NCI-H146 treated with DMSO at 0.1 percent for 48 hours (cell line): ENCODE measurements at regions not wholly inside any gene's neighbourhood (a gene's known extent, or its start where the extent isn't known, plus 50 kb on each side); places are given as distances from the start of the nearest gene placed in this dataset.
"Not testable (repeated sequence)": the region's sequence is repeated elsewhere in the genome, so short reads cannot be mapped to it uniquely, and the experiment has no call there.

ENCODE experiments used
- DNase-seq: peaks from one replicate; lab custom pipeline; 2025; ENCODE audit not compliant: unreplicated experiment; lab: John Stamatoyannopoulos, UW

GRCh38 chr13:82259284-82259683 lies 1623.0 kb downstream of the SLITRK1 start:
- DNase-seq: no peak

DNA sequence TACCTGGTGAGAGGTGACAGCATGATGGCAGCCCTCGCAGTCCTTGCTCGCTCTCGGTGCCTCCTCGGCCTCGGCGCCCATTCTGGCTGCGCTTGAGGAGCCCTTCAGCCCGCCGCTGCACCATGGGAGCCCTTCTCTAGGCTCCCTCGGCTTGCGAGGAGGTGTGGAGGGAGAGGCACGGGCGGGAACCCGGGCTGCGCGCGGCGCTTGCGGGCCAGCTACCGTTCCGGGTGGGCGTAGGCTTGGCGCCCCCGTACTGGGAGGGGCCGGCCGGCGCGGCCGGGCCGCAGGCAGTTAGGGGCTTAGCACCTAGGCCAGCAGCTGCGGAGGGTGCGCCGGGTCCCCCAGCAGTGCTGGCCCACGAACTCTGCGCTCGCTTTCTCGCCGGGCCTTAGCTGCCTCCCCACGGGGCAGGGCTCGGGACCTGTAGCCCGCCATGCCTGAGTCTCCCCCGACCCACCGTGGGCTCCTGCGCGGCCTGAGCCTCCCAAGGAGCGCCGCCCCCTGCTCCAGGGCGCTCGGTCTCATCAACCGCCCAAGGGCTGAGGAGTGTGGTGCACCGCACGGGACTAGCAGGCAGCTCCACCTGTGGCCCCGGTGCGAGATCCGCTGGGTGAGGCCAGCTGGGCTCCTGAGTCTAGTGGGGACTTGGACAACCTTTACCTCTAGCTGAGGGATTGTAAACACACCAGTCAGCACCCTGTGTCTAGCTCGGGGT lies 1624.3 kb downstream of the SLITRK1 start:
- DNase-seq: no peak

- no peak for DNase-seq
Measured at GRCh38 chr13:82248762-82249161, 1633.5 kb downstream of the SLITRK1 start.

- DNase-seq: no peak
Measured at GRCh38 chr13:82245860-82246259, 1636.4 kb downstream of the SLITRK1 start.

DNA sequence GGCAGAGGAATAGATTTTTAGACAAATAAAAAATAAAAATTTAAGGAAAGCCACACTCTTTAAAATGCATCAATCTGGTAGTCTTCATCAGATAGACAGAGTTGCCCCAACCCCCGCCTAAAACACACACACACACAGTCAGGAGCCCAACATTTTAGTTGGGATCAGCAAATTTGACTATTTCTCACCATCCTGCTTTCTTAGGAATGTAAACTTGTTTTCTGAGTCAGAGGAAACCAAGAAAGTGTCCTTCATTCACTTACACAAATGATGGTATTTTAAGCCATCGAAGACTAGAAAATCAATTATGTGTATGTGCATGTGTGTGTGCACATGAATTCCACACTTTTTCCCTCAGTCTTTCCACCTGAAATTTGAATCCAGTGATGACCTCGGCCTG lies 1657.5 kb downstream of the SLITRK1 start:
- DNase-seq: no peak

DNA sequence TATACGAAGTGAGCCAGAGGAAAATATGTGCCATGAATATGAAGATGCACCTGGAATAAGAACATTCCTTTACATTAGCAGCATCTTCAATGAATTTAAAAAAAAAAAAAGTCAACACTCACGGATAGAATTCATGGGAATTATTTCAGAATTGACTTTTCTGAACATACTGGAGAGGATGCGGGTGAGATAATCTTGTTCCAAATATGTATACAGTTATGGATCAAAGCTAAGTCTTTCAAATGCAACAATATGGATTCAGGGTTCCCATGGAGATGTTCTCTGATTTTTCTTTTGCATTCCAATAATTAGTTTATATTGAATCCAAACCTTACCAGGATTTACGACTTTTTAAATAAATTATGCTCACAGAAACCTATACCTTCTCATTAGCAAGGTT lies 1660.7 kb downstream of the SLITRK1 start:
- no peak for DNase-seq

DNA sequence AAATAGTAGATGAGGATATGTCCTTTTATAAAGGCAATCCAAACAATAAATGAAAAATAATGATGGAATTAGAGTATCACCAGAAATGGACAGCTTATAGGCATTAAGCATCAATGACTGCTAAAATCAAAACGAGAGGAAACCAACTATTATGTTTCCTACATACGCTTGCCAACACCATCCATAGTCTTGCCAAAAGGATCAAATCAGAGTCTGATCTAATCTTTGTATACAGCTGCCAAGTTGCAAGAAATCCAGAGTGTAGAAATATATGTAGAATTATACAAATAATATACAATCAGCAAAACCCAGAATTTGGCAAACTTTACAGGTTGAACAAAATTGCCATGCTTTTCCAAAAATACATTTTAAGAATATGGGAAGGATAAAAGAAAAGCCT lies 1661.6 kb downstream of the SLITRK1 start:
- DNase-seq: no peak

DNA sequence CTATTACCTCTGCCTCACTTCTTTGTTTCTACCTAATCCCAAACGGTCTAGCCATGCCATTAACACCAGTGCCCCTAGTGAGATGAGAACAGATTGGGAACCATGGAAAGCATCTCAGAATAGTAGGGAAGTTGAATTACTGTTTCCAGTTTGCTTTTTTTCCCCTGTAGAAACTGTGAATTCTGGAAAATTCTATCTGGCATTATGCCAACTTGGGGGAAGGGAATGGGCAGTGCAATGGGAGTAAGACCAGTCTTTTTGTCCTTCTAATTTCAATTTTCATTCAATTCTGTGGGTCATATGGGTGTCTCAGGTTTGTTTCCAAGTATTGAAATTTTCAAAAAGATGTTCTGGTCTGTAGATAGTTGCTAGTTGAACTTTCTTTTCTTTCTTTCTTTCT lies 1666.1 kb downstream of the SLITRK1 start:
- DNase-seq: no peak

DNA sequence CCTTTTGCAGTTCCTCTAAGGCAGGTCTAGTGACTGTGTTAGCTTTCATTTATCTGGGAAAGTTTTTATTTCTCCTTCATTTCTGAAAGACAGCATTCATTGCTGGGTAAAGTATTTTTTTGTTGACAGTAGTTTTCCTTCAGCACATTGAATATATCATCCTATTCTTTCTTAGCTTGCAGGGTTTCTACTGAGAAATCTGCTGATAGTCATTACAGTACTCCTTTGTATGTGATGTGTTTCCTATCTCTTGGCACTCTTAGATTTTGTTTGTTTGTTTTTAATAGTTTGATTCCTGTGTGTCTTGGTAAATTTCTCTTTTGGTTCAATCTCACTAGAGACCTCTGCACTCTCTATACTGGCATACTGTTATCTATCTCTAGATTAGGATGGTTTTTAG lies 1667.9 kb downstream of the SLITRK1 start:
- DNase-seq: no peak

DNA sequence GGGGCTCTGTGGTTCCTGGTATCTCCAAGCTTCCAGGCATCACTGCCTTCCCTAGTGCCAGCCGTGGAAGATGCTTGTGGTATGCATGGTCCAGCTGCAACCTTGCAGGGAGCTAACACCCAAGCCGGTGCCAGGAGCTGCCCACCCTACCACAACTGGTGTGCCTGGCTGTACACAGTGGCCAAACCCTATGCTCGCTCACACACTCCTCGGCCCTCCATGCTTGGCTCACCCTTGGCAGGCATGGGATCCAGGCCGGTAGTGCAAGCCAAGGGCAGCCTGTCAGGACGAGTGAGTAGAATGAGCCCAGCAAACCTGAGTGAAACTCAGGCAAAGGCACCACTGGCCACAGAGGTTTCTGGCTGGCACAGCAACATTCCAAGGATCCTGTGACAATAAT lies 1676.0 kb downstream of the SLITRK1 start:
- no peak for DNase-seq

GRCh38 chr13:82202398-82202797 lies 1679.9 kb downstream of the SLITRK1 start:
- no peak for DNase-seq

DNA sequence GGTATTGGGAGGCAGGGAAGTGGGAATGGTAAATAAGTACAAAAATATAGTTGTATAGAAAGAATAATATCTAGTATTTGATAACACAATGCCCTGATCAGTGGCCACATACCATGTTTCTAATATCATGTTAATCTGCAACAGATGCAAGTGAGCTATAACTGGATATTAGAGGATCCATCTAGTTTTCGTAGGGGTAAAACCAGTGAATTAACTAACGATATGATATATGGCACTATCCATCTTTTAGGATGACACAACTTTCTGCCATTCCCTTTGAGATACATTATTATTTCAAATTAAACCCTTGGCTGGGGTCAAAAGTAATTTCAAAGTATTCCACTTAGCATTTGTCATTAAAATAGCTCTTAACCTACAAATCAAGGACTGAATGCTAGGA lies 1686.2 kb downstream of the SLITRK1 start:
- DNase-seq: no peak

GRCh38 chr13:82187227-82187626 lies 1695.0 kb downstream of the SLITRK1 start:
- no peak for DNase-seq

DNA sequence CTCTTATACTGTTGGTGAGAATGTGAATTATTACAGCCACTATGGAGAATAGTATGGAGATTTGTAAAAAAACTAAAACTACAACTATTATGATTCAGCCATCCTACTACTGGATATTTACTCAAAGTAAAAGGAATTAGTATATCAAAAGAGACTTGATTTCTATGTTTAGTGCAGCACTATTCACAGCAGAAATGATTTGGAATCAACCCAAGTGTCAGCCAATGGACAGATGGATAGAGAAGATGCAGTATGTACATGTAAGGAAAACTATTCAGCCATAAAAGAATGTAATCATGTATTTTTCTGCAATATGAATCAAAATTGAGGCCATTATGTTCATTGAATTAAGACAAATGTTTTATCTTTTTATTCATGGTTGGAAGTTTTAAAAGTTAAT lies 1705.5 kb downstream of the SLITRK1 start:
- no peak for DNase-seq

DNA sequence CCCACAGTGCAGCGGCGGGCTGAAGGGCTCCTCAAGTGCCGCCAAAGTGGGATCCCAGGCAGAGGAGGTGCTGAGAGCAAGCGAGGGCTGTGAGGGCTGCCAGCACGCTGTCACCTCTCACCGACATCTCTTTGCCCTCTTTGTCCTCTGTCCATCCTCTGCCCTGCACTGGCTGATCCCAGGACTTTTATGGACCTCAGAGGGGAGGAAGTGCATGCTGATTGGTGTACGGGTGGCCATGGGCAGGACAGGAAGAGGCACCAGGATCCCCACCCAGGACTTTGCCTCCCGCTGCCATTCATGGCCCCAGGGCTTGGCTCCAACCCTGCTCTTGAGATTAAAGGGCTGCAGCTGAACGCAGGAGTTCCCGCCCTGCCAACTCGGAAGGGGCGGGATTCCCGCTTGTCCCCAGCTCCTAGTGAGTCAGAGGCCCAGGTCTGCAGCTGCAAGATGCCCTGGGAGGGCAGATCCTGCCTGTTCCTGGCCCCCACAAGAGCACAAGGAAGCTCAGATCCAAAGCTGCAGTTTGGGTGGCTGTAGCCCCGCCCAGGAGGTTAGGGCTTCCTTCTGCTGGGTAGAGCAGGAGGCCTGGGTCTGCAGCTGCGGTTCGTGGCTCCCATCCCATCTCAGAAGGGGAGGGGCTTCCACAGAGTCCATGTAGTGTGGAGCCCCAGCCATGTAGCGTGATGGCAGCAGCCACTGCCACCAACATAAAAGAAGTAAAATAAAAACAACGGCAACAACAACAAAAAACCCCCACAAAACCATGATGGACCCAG lies 1716.7 kb downstream of the SLITRK1 start:
- peak; percentile 62 for DNase-seq

DNA sequence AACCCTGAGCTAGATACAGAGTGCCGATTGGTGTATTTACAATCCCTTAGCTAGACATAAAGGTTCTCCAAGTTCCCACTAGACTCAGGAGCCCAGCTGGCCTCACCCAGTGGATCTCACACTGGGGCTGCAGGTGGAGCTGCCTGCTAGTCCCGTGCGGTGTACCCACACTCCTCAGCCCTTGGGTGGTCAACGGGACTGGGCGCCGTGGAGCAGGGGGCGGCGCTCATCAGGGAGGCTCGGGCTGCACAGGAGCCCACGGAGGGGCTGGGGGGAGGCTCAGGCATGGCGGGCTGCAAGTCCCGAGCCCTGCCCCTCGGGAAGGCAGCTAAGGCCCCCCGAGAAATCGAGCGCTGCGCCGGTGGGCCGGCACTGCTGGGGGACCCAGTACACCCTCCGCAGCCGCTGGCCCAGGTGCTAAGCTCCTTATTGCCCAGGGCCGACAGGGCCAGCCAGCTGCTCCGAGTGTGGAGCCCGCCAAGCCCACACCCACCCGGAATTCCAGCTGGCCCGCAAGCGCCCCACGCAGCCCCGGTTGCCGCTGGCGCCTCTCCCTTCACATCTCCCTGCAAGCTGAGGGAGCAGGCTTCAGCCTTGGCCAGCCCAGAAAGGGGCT lies 1717.4 kb downstream of the SLITRK1 start:
- not testable (repeated sequence) for DNase-seq

DNA sequence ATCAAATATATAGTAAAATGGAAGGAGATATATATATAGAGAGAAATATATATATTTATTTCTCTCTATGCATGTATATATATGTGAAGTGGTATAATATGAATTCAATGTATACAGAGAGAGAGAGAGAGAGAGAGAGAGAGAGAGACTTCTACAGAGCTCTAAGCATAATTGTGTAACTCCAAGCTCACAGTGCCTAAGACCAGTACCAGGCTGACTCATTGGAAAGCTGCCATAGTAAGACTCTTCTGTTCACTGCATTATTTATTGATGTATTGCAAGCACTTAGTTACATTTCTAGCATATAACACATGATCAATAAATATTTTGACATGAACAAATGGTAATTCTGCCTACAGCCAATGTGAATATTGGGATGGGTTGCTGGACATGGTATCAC lies 1734.7 kb downstream of the SLITRK1 start:
- no peak for DNase-seq

DNA sequence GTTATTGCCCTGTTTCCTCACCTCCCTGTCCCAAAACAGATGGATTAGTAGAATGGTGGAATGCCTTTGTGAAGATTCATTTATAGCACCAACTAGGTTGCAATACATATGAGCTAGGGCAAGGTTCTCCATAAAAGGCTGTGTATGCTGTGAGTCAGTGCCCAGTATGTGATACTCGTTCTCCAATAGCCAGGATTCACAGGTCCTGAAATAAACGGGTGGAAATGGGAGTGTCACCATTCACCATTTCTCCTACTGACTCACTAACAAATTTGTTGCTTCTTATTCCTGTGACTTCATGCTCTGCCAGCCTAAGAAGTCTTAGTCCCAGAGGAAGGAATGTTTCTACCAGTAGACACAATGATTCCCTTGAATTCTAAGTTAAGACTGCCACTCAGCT lies 1745.4 kb downstream of the SLITRK1 start:
- no peak for DNase-seq

DNA sequence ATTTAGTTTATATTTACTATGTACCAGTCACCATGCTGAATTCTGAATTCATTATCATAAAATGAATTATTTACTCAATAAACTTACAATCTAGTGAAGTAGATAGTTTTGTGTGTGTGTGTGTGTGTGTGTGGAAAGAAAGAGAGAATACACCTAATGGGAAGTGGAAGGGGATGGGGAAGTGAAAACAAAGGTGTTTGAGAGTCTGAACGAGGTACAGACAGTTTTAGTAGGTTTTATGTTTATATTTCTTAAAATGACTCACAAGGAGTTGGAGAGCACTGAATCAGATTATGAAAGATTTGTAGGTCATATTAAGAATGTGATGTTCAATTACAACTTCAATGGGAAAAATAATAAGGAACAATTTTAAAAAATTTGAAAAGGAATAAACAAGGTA lies 1753.0 kb downstream of the SLITRK1 start:
- DNase-seq: no peak

DNA sequence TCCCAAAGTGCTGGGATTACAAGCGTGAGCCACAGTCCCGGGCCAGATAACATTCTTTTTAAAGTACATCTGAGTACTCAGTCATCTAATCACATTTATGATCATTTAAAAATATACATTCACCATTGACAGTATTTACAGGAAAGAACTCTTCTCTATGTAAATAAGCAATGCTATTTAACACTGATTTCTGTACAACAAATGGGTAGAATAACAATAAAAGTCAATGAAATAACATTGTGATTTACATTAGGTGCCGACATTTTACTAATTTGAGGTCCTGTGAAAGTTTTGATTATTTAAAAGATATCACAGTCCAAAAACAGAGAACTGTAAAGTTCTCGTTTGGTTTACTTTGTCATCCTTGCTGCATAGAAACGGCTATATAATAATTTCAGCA lies 1763.7 kb downstream of the SLITRK1 start:
- no peak for DNase-seq

DNA sequence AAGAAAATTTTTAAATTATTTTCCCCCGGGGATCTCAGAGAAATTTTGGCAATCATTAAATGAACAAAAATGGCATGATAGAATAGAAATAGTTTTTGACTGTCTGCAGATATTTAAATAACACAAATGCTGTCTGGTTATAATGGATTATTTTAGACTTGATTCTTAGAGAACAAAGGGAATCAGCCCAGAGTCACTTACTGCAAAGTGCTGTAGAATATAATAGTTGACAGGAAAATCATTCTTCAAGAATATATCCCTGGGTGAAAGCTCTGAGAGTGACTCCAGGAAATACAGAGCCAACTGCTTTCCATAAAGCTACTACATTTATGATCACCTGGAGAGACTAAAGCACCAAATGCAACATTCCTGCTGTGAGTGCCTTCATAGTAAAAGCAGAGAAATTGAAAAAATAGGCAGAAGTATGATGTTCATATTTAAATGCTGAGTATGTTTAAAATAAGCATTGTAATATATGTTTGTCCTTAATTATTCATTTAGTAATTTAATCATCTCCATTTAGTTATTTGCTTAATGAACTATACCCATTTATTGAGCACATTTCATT lies 1765.8 kb downstream of the SLITRK1 start:
- DNase-seq: no peak

DNA sequence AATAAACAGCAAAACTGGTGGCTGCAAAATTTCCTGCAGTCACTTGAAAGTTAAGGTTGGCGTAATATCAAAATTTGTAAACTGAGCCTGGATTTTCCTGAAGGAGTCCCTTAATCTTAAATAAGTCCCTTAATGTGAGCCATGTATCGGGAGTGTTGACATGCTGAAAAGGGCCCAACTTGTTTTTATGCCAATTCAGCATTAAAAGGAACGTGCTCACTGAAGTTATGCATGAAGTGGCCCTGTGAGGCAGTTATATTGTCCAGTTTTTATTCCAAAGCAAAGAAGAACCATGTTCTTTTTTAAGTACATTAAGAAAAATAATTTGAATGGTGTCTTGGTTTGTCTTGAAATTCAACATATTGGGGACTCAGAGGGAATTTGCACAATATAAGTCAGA lies 1766.9 kb downstream of the SLITRK1 start:
- no peak for DNase-seq
